Breast epithelium (tissue), 4 donors: ENCODE measurements at regions not wholly inside any gene's neighbourhood (a gene's known extent, or its start where the extent isn't known, plus 50 kb on each side); places are given as distances from the start of the nearest gene placed in this dataset.

Experiments
- DNase-seq, 2 donors: peaks; one replicate each; pipeline ENCODE4 v3.0.0-alpha.2; 2019; ENCODE audit warnings: low spot score in 2 of 2
- H3K27ac ChIP-seq, 2 donors: fragments of 200-600 bp; sonication (generic) in 1 of 2; one replicate each; pipeline ENCODE4 v1.5.1; 2016 to 2019; ENCODE audit warnings: mild to moderate bottlenecking in 1 of 2
- H3K27me3 ChIP-seq, 2 donors: fragments of 200-600 bp; sonication (generic) in 1 of 2; one replicate each; pipeline versions ENCODE4 v1.5.1 to v1.6.0; 2017 to 2019; ENCODE audit warnings: control low read depth in 1 of 2, mild to moderate bottlenecking in 1 of 2
- H3K36me3 ChIP-seq: fragments of 200-600 bp; one replicate; pipeline ENCODE4 v1.5.1; 2019
- H3K4me1 ChIP-seq, 2 donors: fragments of 200-600 bp; sonication (generic); one replicate each; pipeline ENCODE4 v1.5.1; 2016 to 2019; ENCODE audit warnings: control low read depth in 1 of 2
- H3K4me3 ChIP-seq, 3 donors: fragments of 200-600 bp; sonication (generic); 1 replicate in 2 of 3; 2 replicates in 1 of 3; pipeline ENCODE4 v1.5.1; 2016 to 2019; ENCODE audit warnings: mild to moderate bottlenecking in 3 of 3, moderate library complexity in 2 of 3
- H3K9me3 ChIP-seq, 2 donors: fragments of 200-600 bp; sonication (generic) in 1 of 2; one replicate each; pipeline ENCODE4 v1.5.1; 2016 to 2019; ENCODE audit warnings: control low read depth in 1 of 2
- POLR2A ChIP-seq: fragments of 450-650 bp; IDR thresholded peaks from one replicate; pipeline ENCODE4 v1.6.1; 2016; ENCODE audit warnings: antibody characterized with exemption, mild to moderate bottlenecking, moderate library complexity
- POLR2AphosphoS5 ChIP-seq, 3 donors: sonication (generic); formaldehyde crosslinking; IDR thresholded peaks; one replicate each; pipeline ENCODE4 v1.6.1; 2017; ENCODE audit warnings: antibody characterized with exemption in 3 of 3
- intact Hi-C: fragments of 100-400 bp; cut with DNase I; formaldehyde crosslinking; loops from one replicate; pipeline ENCODE4 v1.15.1; 2023; ENCODE audit warnings: low total_unique reads
- TF ChIP-seq, protein P1 (sequence below), 3 donors: fragments of 450-650 bp; IDR thresholded peaks; one replicate each; pipeline ENCODE4 v1.5.1; 2016 to 2017; ENCODE audit warnings: antibody characterized with exemption in 3 of 3, mild to moderate bottlenecking in 3 of 3, moderate library complexity in 3 of 3

GRCh38 chr6:106748547-106749207 is 119.3 kb downstream of the QRSL1 start:
- intact Hi-C loops = no loop called here
- TF ChIP-seq, protein P1, sequence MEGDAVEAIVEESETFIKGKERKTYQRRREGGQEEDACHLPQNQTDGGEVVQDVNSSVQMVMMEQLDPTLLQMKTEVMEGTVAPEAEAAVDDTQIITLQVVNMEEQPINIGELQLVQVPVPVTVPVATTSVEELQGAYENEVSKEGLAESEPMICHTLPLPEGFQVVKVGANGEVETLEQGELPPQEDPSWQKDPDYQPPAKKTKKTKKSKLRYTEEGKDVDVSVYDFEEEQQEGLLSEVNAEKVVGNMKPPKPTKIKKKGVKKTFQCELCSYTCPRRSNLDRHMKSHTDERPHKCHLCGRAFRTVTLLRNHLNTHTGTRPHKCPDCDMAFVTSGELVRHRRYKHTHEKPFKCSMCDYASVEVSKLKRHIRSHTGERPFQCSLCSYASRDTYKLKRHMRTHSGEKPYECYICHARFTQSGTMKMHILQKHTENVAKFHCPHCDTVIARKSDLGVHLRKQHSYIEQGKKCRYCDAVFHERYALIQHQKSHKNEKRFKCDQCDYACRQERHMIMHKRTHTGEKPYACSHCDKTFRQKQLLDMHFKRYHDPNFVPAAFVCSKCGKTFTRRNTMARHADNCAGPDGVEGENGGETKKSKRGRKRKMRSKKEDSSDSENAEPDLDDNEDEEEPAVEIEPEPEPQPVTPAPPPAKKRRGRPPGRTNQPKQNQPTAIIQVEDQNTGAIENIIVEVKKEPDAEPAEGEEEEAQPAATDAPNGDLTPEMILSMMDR (IDR thresholded peaks at IDR 0.05) = no peak
- no peak for TF ChIP-seq POLR2A

DNA sequence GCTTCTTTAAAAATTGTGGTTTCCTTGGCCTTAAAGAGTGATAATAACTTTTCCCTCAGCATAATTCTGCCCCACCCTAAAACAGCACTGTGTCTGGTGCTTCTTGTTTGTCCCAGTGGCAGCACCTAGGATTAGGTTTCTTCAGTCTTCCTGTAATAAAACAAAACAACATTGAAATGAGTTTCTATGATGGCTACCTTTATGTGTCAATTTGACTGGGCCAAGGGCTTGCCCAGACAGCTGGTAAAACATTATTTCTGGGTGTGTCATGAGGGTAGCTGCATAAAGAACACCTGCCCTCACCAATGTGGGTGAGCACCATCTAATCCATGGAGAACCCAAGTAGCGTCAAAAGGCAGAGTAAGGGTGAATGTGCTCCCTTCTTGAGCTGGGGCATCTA is 117.8 kb downstream of the QRSL1 start:
- peak overlapping the region in 1 of 2 donors; percentile 55 for H3K27ac ChIP-seq
- no peak for DNase-seq

More at GRCh38 chr6:106748547-106749207, 119.3 kb downstream of the QRSL1 start:
- Histone ChIP-seq H3K4me3 (no peak overlapping the region), H3K27me3 (no peaks in the 10 kb centered on the region), H3K27ac (no peak overlapping the region), H3K36me3 (no peaks in the 10 kb centered on the region), H3K9me3 (no peaks in the 10 kb centered on the region), H3K4me1 (no peaks in the 10 kb centered on the region)
- no peak for DNase-seq

DNA sequence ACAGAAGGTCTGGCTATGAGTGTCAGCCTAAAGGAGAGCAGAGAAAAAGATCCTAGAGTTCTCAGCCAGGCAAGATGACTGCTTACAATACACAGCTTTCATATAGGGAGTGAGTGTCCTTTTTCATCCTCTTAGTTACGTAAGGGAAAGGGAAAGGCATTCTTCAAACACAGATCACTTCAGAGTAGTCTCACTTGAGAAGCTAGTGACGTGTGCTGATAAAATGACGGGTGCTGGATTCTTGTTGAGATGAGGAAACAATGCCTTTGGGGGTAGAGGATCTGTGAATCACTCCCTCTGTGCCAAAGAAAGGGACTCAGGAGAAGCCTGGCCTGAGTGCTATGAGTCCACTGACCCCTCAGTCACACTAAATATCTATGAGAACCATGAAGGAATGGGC is 117.3 kb downstream of the QRSL1 start:
- intact Hi-C loops = no loop called here
- Histone ChIP-seq H3K4me3 (no peak overlapping the region), H3K9me3 (no peaks in the 10 kb centered on the region), H3K27me3 (no peaks in the 10 kb centered on the region), H3K36me3 (no peaks in the 10 kb centered on the region), H3K4me1 (no peaks in the 10 kb centered on the region), H3K27ac (peak overlapping the region in 1 of 2 donors; percentile 55)
- no peak for DNase-seq
- TF ChIP-seq POLR2AphosphoS5 (IDR thresholded peaks at IDR 0.05) (no peak), POLR2A (no peak)
- TF ChIP-seq, protein P1 (IDR thresholded peaks at IDR 0.05) = no peak

More for the DNA sequence above, 117.8 kb downstream of the QRSL1 start:
- Histone ChIP-seq H3K4me1 (no peaks in the 10 kb centered on the region), H3K9me3 (no peaks in the 10 kb centered on the region), H3K27me3 (no peaks in the 10 kb centered on the region), H3K36me3 (no peaks in the 10 kb centered on the region), H3K4me3 (no peak overlapping the region)
- TF ChIP-seq, protein P1 (IDR thresholded peaks at IDR 0.05) = no peak
- no peak for TF ChIP-seq POLR2A
- TF ChIP-seq POLR2AphosphoS5 (IDR thresholded peaks at IDR 0.05) = no peak
- intact Hi-C loops = no loop called here

DNA sequence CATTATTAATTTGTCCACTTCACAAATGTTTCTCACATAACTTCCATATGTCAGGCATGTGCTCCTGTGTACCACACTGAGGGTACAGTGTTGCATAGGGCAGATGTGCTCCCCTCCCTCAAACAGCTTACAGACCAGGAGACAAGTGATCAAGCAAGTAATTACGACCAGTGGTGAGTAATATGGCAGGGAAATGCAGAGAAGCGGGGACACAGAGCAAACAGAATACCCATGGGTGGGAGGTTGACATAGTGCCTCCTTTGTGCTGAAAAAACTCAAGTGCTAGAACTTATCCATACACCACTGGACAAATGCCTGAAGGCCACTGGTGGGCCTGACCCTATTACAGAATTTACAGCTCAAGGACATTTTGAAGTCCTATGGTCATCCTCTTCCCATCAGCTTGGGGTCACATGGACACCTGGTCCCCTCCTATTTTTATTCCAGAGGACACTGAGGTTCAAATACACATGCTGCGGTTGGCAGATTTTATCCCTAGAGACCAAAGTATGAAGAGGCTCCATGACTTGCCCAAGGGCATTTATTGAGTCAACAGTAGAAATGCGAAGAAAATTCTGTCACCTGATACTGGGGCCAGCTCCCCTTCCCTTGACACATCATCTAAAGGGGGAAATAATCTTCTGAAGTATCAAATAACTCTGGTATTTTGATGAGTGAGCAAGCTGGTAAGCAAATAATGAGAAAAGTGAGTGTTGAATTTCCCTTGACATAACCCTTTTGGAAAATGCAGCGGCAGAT is 116.6 kb downstream of the QRSL1 start:
- H3K9me3 ChIP-seq = no peaks in the 10 kb centered on the region
- no peak overlapping the region for H3K4me3 ChIP-seq
- no peaks in the 10 kb centered on the region for H3K4me1 ChIP-seq
- no peak for DNase-seq
- intact Hi-C loops = no loop called here
- H3K27me3 ChIP-seq = no peaks in the 10 kb centered on the region
- H3K36me3 ChIP-seq = no peaks in the 10 kb centered on the region
- H3K27ac ChIP-seq = peak overlapping the region; percentile 49 to 55
- TF ChIP-seq, protein P1 (IDR thresholded peaks at IDR 0.05) = no peak

GRCh38 chr6:106745197-106745770 is 115.9 kb downstream of the QRSL1 start:
- H3K4me1 ChIP-seq = no peaks in the 10 kb centered on the region
- no peaks in the 10 kb centered on the region for H3K9me3 ChIP-seq
- H3K27ac ChIP-seq = no peak overlapping the region
- no peak for TF ChIP-seq POLR2AphosphoS5 (IDR thresholded peaks at IDR 0.05)
- TF ChIP-seq, protein P1 (IDR thresholded peaks at IDR 0.05) = no peak
- no peak for TF ChIP-seq POLR2A
- DNase-seq = no peak
- no peak overlapping the region for H3K4me3 ChIP-seq
- no peaks in the 10 kb centered on the region for H3K27me3 ChIP-seq
- no peaks in the 10 kb centered on the region for H3K36me3 ChIP-seq
- intact Hi-C loops = no loop called here
